ENCODE measurements at regions not wholly inside any gene's neighbourhood (a gene's known extent, or its start where the extent isn't known, plus 50 kb on each side); places are given as distances from the start of the nearest gene placed in this dataset.
A peak's percentile ranks its signal among the peaks of the same experiment; 100 is the strongest.
"Not testable (repeated sequence)": the region's sequence is repeated elsewhere in the genome, so short reads cannot be mapped to it uniquely, and the experiment has no call there.

- DNase-seq: no peak
Measured at GRCh38 chr15:99464137-99464536, 101.6 kb upstream of the MEF2A start.

- no peak for DNase-seq
Measured at GRCh38 chr15:99466701-99467337, 99.0 kb upstream of the MEF2A start.

- no peak for DNase-seq
Measured at GRCh38 chr15:99467338-99467720, 98.5 kb upstream of the MEF2A start.

GRCh38 chr15:99467853-99468464 lies 97.8 kb upstream of the MEF2A start:
- DNase-seq: no peak

- not testable (repeated sequence) for DNase-seq
Measured at GRCh38 chr15:99470204-99470603, 95.6 kb upstream of the MEF2A start.

- no peak for DNase-seq
Measured at GRCh38 chr15:99472416-99473145, 93.2 kb upstream of the MEF2A start.

GRCh38 chr15:99473981-99474906 lies 91.5 kb upstream of the MEF2A start:
- DNase-seq: no peak

- DNase-seq: no peak
Measured at GRCh38 chr15:99474909-99475753, 90.7 kb upstream of the MEF2A start.

- DNase-seq: no peak
Measured at GRCh38 chr15:99475754-99476412, 89.9 kb upstream of the MEF2A start.

GRCh38 chr15:99476413-99477222 lies 89.2 kb upstream of the MEF2A start:
- DNase-seq: peak in 1 of 5 experiments; percentile 30

GRCh38 chr15:99477791-99478471 lies 87.9 kb upstream of the MEF2A start:
- no peak for DNase-seq

- DNase-seq: no peak
Measured at GRCh38 chr15:99478977-99479376, 86.8 kb upstream of the MEF2A start.

- DNase-seq: no peak
Measured at GRCh38 chr15:99480016-99480810, 85.6 kb upstream of the MEF2A start.

- no peak for DNase-seq
Measured at GRCh38 chr15:99481113-99481950, 84.5 kb upstream of the MEF2A start.

GRCh38 chr15:99481951-99482230 lies 83.9 kb upstream of the MEF2A start:
- peak in 1 of 5 experiments; percentile 45 for DNase-seq

GRCh38 chr15:99482993-99483392 lies 82.8 kb upstream of the MEF2A start:
- DNase-seq: no peak

GRCh38 chr15:99485153-99485961 lies 80.4 kb upstream of the MEF2A start:
- DNase-seq: no peak
